SK-N-SH (cell line): ENCODE measurements at regions not wholly inside any gene's neighbourhood (a gene's known extent, or its start where the extent isn't known, plus 50 kb on each side); places are given as distances from the start of the nearest gene placed in this dataset.

ENCODE experiments used
- CTCF ChIA-PET: fragments of 300-600, 350-600 bp; formaldehyde crosslinking; extraction: SDS; loops from one replicate; lab custom pipeline; 2021; lab: Yijun Ruan, JAX
- POLR2A ChIA-PET: fragments of 350-600 bp; sonication (Branson Sonifier 250); formaldehyde crosslinking; extraction: SDS; loops from one replicate; lab custom pipeline; 2020; ENCODE audit warnings: antibody characterized with exemption, inconsistent platforms; lab: Yijun Ruan, JAX
- DNase-seq: peaks from one replicate; pipeline ENCODE4 v3.0.0; 2012
- H2AFZ ChIP-seq: fragments of 200-600 bp; sonication (generic); 2 replicates; pipeline ENCODE4 v1.8.1; 2016; ENCODE audit warnings: antibody characterized with exemption, mild to moderate bottlenecking, low read depth
- H3F3A ChIP-seq: fragments of 200-600 bp; sonication (generic); replicated peaks from 2 replicates; pipeline ENCODE3; 2016; ENCODE audit warnings: antibody characterized with exemption, mild to moderate bottlenecking; ENCODE audit not compliant: insufficient read depth
- H3K27ac ChIP-seq, 2 experiments: fragments of 200-500 bp in 1 of 2; fragments of 200-600 bp in 1 of 2; sonication (Bioruptor generic) in 1 of 2; sonication (generic), shearing (Covaris generic) in 1 of 2; 2 replicates each; pipeline versions ENCODE4 v1.5.1 to v1.6.1; 2014 to 2016; ENCODE audit warnings: low read depth in 2 of 2, inconsistent platforms in 1 of 2, low read length in 1 of 2, mild to moderate bottlenecking in 1 of 2, mixed read lengths in 1 of 2
- H3K27me3 ChIP-seq: fragments of 200-600 bp; sonication (generic), shearing (Covaris generic); 2 replicates; pipeline ENCODE4 v1.6.1; 2016; ENCODE audit warnings: mixed run types; ENCODE audit not compliant: insufficient read depth
- H3K36me3 ChIP-seq, 2 experiments: fragments of 200-500 bp in 1 of 2; fragments of 200-600 bp in 1 of 2; sonication (Bioruptor generic) in 1 of 2; sonication (generic) in 1 of 2; replicated peaks in 1 of 2; 2 replicates each; pipeline versions ENCODE3 to v1.5.1; 2014 to 2016; ENCODE audit warnings: low read length in 1 of 2, mild to moderate bottlenecking in 1 of 2; ENCODE audit not compliant: insufficient read depth in 2 of 2, control insufficient read depth in 1 of 2
- H3K4me1 ChIP-seq, 2 experiments: fragments of 200-500 bp in 1 of 2; fragments of 200-600 bp in 1 of 2; sonication (Bioruptor generic) in 1 of 2; sonication (generic), shearing (Covaris generic) in 1 of 2; 2 replicates each; pipeline versions ENCODE4 v1.5.1 to v1.6.1; 2014 to 2016; ENCODE audit warnings: low read depth in 1 of 2, low read length in 1 of 2, mixed run types in 1 of 2; ENCODE audit not compliant: insufficient read depth in 2 of 2, control insufficient read depth in 1 of 2
- H3K4me2 ChIP-seq: fragments of 200-600 bp; sonication (generic), shearing (Covaris generic); 2 replicates; pipeline ENCODE4 v1.6.1; 2017; ENCODE audit warnings: mixed run types
- H3K4me3 ChIP-seq, 2 experiments: fragments of 200-500 bp in 1 of 2; fragments of 200-600 bp in 1 of 2; sonication (Bioruptor generic) in 1 of 2; sonication (generic), shearing (Covaris generic) in 1 of 2; 2 replicates each; pipeline versions ENCODE4 v1.5.1 to v1.8.1; 2014 to 2016; ENCODE audit warnings: low read depth in 2 of 2, inconsistent platforms in 1 of 2, low read length in 1 of 2, mild to moderate bottlenecking in 1 of 2, mixed read lengths in 1 of 2, moderate library complexity in 1 of 2
- H3K79me2 ChIP-seq: fragments of 200-600 bp; sonication (generic); 2 replicates; pipeline ENCODE4 v1.8.1; 2017; ENCODE audit warnings: mild to moderate bottlenecking; ENCODE audit not compliant: insufficient read depth
- H3K9ac ChIP-seq: fragments of 200-600 bp; sonication (generic); 2 replicates; pipeline ENCODE4 v1.6.1; 2017; ENCODE audit warnings: mixed run types
- H3K9me2 ChIP-seq: fragments of 200-600 bp; sonication (generic); 2 replicates; pipeline ENCODE4 v1.6.1; 2017; ENCODE audit warnings: mixed run types
- H3K9me3 ChIP-seq: fragments of 200-600 bp; sonication (generic); 2 replicates; pipeline ENCODE4 v1.6.1; 2017; ENCODE audit warnings: mixed run types, mild to moderate bottlenecking, moderate library complexity
- H4K20me1 ChIP-seq: fragments of 200-600 bp; sonication (generic); 2 replicates; pipeline ENCODE4 v1.6.1; 2017; ENCODE audit warnings: mild to moderate bottlenecking, mixed run types; ENCODE audit not compliant: insufficient read depth
- EP300 ChIP-seq, 2 experiments: IDR thresholded peaks; 2 replicates each; pipeline versions ENCODE4 v1.4.0 to v1.6.1; 2012; ENCODE audit warnings: borderline replicate concordance in 1 of 2, low read depth in 1 of 2, low read length in 1 of 2
- EZH2phosphoT487 ChIP-seq: fragments of 200-600 bp; sonication (generic); IDR thresholded peaks from 2 replicates; pipeline ENCODE4 v1.6.1; 2017; ENCODE audit warnings: low read depth, mixed run types, mild to moderate bottlenecking, antibody characterized with exemption, moderate library complexity, borderline replicate concordance
- FOSL2 ChIP-seq: IDR thresholded peaks from 2 replicates; pipeline ENCODE4 v1.4.0; 2012; ENCODE audit warnings: low read depth, mild to moderate bottlenecking, moderate library complexity, borderline replicate concordance
- FOXM1 ChIP-seq: IDR thresholded peaks from 2 replicates; pipeline ENCODE4 v1.4.0; 2012; ENCODE audit warnings: low read depth, mild to moderate bottlenecking
- GABPA ChIP-seq: IDR thresholded peaks from 2 replicates; pipeline ENCODE4 v1.4.0; 2012; ENCODE audit warnings: low read depth, mild to moderate bottlenecking
- JUND ChIP-seq: IDR thresholded peaks from 2 replicates; pipeline ENCODE4 v1.4.0; 2012
- NRF1 ChIP-seq: IDR thresholded peaks from 2 replicates; pipeline ENCODE4 v1.6.1; 2012; ENCODE audit warnings: low read depth, mild to moderate bottlenecking, low read length
- POLR2AphosphoS5 ChIP-seq: IDR thresholded peaks from 2 replicates; pipeline ENCODE4 v1.6.1; 2012; ENCODE audit warnings: low read depth, low read length
- RAD21 ChIP-seq: IDR thresholded peaks from 2 replicates; pipeline ENCODE4 v1.6.1; 2012; ENCODE audit warnings: mild to moderate bottlenecking, low read length
- RCOR1 ChIP-seq: fragments of 150-350 bp; IDR thresholded peaks from 2 replicates; pipeline ENCODE4 v1.6.1; 2017; ENCODE audit warnings: antibody characterized with exemption, low read length
- RFX5 ChIP-seq: IDR thresholded peaks from 2 replicates; pipeline ENCODE4 v1.6.1; 2012; ENCODE audit warnings: mild to moderate bottlenecking, improper control_type of control experiment, low read length
- SIN3A ChIP-seq: IDR thresholded peaks from 2 replicates; pipeline ENCODE4 v1.6.1; 2012; ENCODE audit warnings: low read depth, mild to moderate bottlenecking, low read length, moderate library complexity, borderline replicate concordance
- SMC3 ChIP-seq: IDR thresholded peaks from 2 replicates; pipeline ENCODE4 v1.6.1; 2012; ENCODE audit warnings: low read depth, low read length, improper control_type of control experiment
- TCF12 ChIP-seq: IDR thresholded peaks from 2 replicates; pipeline ENCODE4 v1.4.0; 2012
- TEAD4 ChIP-seq: IDR thresholded peaks from 2 replicates; pipeline ENCODE4 v1.4.0; 2012; ENCODE audit warnings: mild to moderate bottlenecking, borderline replicate concordance; ENCODE audit not compliant: insufficient read depth
- WGBS: methylation state at CpG from one replicate; pipeline ENCODE4 v1.1.6; 2017; ENCODE audit warnings: low lambda C conversion rate; 5-methylcytosine and 5-hydroxymethylcytosine counted together
- TF ChIP-seq, protein P1 (sequence below): IDR thresholded peaks from 2 replicates; pipeline ENCODE4 v1.4.0; 2012; ENCODE audit warnings: low read depth, borderline replicate concordance
- TF ChIP-seq, protein P2 (sequence below): IDR thresholded peaks from 2 replicates; pipeline ENCODE4 v1.4.0; 2012; ENCODE audit warnings: low read depth, borderline replicate concordance
- TF ChIP-seq, protein P3 (sequence below): fragments of 150-350 bp; IDR thresholded peaks from 2 replicates; pipeline ENCODE4 v1.6.1; 2016; ENCODE audit warnings: mild to moderate bottlenecking, low read depth, low read length
- TF ChIP-seq, protein P4 (sequence below): IDR thresholded peaks from 2 replicates; pipeline ENCODE4; 2012
- TF ChIP-seq, protein P5 (sequence below): IDR thresholded peaks from 2 replicates; pipeline ENCODE4 v1.4.0; 2012; ENCODE audit warnings: low read depth

DNA sequence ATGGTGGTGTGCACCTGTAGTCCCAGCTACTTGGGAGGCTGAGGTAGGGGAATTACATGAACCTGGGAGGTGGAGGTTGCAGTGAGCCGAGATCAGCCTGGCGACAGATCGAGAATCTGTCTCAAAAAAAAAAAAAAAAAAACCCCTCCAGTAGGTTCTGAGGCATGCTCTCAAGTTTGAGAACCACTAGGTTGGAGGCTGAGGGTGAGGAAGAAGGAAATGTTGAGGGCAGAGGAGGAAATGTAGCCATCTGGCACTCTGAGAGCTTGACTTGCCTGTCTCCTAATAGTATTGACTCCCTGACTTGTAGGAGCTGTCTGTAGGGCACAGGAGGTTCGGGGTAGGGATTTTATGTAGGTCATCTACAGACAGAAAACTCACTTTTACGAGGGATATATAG is 204.6 kb downstream of the OPA1 start:
- H3K36me3 ChIP-seq = no peaks in the 10 kb centered on the region
- TF ChIP-seq FOSL2 = no peak
- TF ChIP-seq, protein P1, sequence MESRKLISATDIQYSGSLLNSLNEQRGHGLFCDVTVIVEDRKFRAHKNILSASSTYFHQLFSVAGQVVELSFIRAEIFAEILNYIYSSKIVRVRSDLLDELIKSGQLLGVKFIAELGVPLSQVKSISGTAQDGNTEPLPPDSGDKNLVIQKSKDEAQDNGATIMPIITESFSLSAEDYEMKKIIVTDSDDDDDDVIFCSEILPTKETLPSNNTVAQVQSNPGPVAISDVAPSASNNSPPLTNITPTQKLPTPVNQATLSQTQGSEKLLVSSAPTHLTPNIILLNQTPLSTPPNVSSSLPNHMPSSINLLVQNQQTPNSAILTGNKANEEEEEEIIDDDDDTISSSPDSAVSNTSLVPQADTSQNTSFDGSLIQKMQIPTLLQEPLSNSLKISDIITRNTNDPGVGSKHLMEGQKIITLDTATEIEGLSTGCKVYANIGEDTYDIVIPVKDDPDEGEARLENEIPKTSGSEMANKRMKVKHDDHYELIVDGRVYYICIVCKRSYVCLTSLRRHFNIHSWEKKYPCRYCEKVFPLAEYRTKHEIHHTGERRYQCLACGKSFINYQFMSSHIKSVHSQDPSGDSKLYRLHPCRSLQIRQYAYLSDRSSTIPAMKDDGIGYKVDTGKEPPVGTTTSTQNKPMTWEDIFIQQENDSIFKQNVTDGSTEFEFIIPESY = no peak
- TF ChIP-seq NRF1 = no peak
- TF ChIP-seq RFX5 = no peak
- no peak for TF ChIP-seq TEAD4
- no peak for TF ChIP-seq TCF12
- TF ChIP-seq RCOR1 = no peak
- TF ChIP-seq RAD21 = no peak
- TF ChIP-seq SMC3 = no peak
- TF ChIP-seq, protein P2, sequence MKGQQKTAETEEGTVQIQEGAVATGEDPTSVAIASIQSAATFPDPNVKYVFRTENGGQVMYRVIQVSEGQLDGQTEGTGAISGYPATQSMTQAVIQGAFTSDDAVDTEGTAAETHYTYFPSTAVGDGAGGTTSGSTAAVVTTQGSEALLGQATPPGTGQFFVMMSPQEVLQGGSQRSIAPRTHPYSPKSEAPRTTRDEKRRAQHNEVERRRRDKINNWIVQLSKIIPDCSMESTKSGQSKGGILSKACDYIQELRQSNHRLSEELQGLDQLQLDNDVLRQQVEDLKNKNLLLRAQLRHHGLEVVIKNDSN = no peak
- TF ChIP-seq GABPA = no peak
- TF ChIP-seq, protein P3, sequence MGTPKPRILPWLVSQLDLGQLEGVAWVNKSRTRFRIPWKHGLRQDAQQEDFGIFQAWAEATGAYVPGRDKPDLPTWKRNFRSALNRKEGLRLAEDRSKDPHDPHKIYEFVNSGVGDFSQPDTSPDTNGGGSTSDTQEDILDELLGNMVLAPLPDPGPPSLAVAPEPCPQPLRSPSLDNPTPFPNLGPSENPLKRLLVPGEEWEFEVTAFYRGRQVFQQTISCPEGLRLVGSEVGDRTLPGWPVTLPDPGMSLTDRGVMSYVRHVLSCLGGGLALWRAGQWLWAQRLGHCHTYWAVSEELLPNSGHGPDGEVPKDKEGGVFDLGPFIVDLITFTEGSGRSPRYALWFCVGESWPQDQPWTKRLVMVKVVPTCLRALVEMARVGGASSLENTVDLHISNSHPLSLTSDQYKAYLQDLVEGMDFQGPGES = no peak
- 59% methylated on average over 5 of the region's 5 CpGs for WGBS
- no peak overlapping the region for H3K4me3 ChIP-seq
- no peaks in the 10 kb centered on the region for H4K20me1 ChIP-seq
- ChIA-PET CTCF (no interaction called here), POLR2A (no interaction called here)
- no peak overlapping the region for H3K27ac ChIP-seq
- H3K27me3 ChIP-seq = peaks cover 6% of the 10 kb centered on the region; the same call in 1 of the 2 replicates
- H3K4me2 ChIP-seq = no peak overlapping the region
- no peak for DNase-seq
- no peak overlapping the region for H3K9ac ChIP-seq
- H3K9me2 ChIP-seq = no peaks in the 10 kb centered on the region
- H3K4me1 ChIP-seq = no peaks in the 10 kb centered on the region
- no peaks in the 10 kb centered on the region for H3K9me3 ChIP-seq
- H3F3A ChIP-seq = no peaks in the 10 kb centered on the region
- H3K79me2 ChIP-seq = no peaks in the 10 kb centered on the region
- no peak overlapping the region for H2AFZ ChIP-seq

DNA sequence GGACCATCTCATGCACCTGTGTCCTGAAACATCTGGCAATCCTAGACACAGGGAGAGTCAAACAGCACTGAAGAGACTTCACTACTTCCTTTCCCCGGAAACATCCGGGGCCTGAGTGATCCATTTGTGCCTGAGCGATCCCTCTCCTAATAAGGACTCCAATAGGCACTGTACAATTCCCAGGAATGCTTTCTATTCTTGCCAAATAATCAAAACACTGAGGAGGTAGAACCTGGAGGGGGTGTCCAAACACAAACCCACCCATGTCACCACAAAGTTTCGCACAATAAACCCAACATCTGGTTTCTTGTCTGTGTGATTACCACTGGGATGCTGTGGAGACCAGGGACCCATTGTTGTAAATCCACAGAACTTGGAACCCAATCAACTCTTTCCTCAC is 205.0 kb downstream of the OPA1 start:
- no peaks in the 10 kb centered on the region for H3K9me2 ChIP-seq
- no peaks in the 10 kb centered on the region for H3K4me1 ChIP-seq
- ChIA-PET POLR2A (no interaction called here), CTCF (no interaction called here)
- no peak overlapping the region for H3K27ac ChIP-seq
- H4K20me1 ChIP-seq = no peaks in the 10 kb centered on the region
- no peak overlapping the region for H3K4me3 ChIP-seq
- H3F3A ChIP-seq = no peaks in the 10 kb centered on the region
- no peak overlapping the region for H2AFZ ChIP-seq
- no peak overlapping the region for H3K9ac ChIP-seq
- no peak for DNase-seq
- peaks cover 6% of the 10 kb centered on the region; the same call in 1 of the 2 replicates for H3K27me3 ChIP-seq
- 61% methylated on average over 4 of the region's 4 CpGs for WGBS
- H3K4me2 ChIP-seq = no peak overlapping the region
- H3K36me3 ChIP-seq = no peaks in the 10 kb centered on the region
- H3K9me3 ChIP-seq = no peaks in the 10 kb centered on the region
- TF ChIP-seq, protein P2 = no peak
- TF ChIP-seq EP300 (IDR thresholded peaks at IDR 0.05; ENCODE audit: borderline replicate concordance in 1 of 2, low read depth in 1 of 2, low read length in 1 of 2) (no peak), FOXM1 (no peak), JUND (no peak), TCF12 (no peak), NRF1 (no peak), POLR2AphosphoS5 (no peak), EZH2phosphoT487 (no peak), RFX5 (no peak), TEAD4 (no peak), SIN3A (no peak)
- TF ChIP-seq, protein P4, sequence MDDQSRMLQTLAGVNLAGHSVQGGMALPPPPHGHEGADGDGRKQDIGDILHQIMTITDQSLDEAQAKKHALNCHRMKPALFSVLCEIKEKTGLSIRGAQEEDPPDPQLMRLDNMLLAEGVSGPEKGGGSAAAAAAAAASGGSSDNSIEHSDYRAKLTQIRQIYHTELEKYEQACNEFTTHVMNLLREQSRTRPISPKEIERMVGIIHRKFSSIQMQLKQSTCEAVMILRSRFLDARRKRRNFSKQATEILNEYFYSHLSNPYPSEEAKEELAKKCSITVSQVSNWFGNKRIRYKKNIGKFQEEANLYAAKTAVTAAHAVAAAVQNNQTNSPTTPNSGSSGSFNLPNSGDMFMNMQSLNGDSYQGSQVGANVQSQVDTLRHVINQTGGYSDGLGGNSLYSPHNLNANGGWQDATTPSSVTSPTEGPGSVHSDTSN = no peak
- TF ChIP-seq, protein P5, sequence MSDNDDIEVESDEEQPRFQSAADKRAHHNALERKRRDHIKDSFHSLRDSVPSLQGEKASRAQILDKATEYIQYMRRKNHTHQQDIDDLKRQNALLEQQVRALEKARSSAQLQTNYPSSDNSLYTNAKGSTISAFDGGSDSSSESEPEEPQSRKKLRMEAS = no peak
- no peaks in the 10 kb centered on the region for H3K79me2 ChIP-seq
